ENCODE measurements at regions not wholly inside any gene's neighbourhood (a gene's known extent, or its start where the extent isn't known, plus 50 kb on each side); places are given as distances from the start of the nearest gene placed in this dataset.

DNA sequence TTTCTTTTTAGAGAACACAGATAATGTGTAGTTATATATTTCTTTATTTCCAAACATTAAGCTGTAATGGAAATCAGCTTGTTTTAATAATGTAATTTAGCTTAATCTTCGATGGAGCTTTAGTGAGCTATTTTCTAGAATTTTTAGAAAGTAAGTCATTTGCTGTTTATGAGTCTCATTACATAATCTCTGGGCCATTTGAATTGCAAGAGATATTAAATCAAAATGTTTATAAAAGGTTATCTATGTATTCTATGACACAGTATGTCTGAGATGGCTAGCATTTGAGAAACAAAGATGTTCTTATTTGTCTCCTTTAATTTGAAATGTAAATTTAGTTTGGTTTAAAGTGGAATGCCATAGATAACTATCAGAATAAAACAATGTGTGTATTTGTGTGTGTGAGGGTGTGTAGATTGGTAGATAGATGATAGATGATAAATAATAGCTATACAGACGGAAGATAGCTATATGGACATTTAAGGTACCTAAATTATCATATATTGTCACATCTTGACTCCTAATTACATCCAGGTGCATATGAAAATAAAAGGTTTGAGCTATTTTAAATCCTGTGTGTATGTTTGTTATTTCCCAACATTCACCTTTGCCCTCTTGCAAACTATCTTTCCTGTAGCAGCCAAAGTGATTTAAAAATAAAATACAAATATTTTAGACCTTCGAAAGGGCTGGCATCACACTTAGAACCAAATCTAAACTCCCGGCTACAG, 478.0 kb upstream of the KLF6 start:
- no peak for DNase-seq (ENCODE audit: low spot score)
- CTCF ChIA-PET: interaction anchor here (0.6 to 0.7 kb wide), 2 partner anchors 107 to 276 kb away, joined by 3 to 4 read pairs; no protein-coding TSS in a partner anchor
- POLR2A ChIA-PET (ENCODE audit: low non-redundant PET): no interaction called here
- TF ChIP-seq, protein P1, sequence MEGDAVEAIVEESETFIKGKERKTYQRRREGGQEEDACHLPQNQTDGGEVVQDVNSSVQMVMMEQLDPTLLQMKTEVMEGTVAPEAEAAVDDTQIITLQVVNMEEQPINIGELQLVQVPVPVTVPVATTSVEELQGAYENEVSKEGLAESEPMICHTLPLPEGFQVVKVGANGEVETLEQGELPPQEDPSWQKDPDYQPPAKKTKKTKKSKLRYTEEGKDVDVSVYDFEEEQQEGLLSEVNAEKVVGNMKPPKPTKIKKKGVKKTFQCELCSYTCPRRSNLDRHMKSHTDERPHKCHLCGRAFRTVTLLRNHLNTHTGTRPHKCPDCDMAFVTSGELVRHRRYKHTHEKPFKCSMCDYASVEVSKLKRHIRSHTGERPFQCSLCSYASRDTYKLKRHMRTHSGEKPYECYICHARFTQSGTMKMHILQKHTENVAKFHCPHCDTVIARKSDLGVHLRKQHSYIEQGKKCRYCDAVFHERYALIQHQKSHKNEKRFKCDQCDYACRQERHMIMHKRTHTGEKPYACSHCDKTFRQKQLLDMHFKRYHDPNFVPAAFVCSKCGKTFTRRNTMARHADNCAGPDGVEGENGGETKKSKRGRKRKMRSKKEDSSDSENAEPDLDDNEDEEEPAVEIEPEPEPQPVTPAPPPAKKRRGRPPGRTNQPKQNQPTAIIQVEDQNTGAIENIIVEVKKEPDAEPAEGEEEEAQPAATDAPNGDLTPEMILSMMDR (conservative IDR thresholded peaks at IDR 0.05; ENCODE audit: low read depth): no peak
- H3K27ac ChIP-seq: no peak overlapping the region

- ChIA-PET CTCF (interaction anchor here (0.6 kb wide), 1 partner anchor 107 kb away, joined by 4 read pairs; no protein-coding TSS in a partner anchor), POLR2A (ENCODE audit: low non-redundant PET) (no interaction called here)
- DNase-seq (ENCODE audit: low spot score): no peak
- TF ChIP-seq, protein P1 (conservative IDR thresholded peaks at IDR 0.05; ENCODE audit: low read depth): no peak
- no peak overlapping the region for H3K27ac ChIP-seq
These were observed 477.4 kb upstream of the KLF6 start for GRCh38 chr10:4262449-4262848.

GRCh38 chr10:4260483-4261124, 475.6 kb upstream of the KLF6 start:
- ChIA-PET CTCF (interaction anchor here (0.6 kb wide), 1 partner anchor 23 kb away, joined by 3 read pairs; no protein-coding TSS in a partner anchor), POLR2A (ENCODE audit: low non-redundant PET) (no interaction called here)
- no peak overlapping the region for H3K27ac ChIP-seq
- peak; percentile 43 for DNase-seq (ENCODE audit: low spot score)
- TF ChIP-seq, protein P1 (conservative IDR thresholded peaks at IDR 0.05; ENCODE audit: low read depth): no peak

DNA sequence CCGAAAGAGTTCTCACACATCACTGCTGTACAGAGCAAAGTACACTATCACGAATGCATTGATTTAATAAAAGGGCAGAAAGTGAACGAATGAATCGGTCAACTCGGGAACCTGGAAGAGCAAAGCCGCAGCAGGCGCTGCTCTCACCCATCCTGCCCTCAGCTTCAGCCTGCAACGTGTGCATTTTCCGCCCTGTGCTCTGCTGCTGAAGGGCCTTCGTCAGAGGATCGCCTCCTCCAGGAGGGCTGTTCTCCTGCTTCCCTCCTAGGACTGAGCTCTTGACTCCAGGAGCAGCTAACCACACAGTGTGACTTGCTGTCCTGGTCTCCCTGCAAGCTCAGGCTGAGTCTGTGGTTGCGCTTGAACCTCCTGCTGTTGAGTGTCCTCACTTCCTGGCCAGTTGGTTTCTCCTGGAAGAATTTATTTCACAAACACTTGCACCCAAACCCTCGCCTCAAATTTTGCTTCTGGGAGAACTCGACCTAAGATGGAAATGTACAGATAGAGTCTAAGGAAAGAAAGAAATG, 473.0 kb upstream of the KLF6 start:
- no peak overlapping the region for H3K27ac ChIP-seq

GRCh38 chr10:4256971-4257370, 472.0 kb upstream of the KLF6 start:
- DNase-seq (ENCODE audit: low spot score): no peak
- TF ChIP-seq, protein P1 (conservative IDR thresholded peaks at IDR 0.05; ENCODE audit: low read depth): no peak
- ChIA-PET CTCF (no interaction called here), POLR2A (ENCODE audit: low non-redundant PET) (no interaction called here)
- no peak overlapping the region for H3K27ac ChIP-seq

More for the DNA sequence above, 473.0 kb upstream of the KLF6 start:
- ChIA-PET POLR2A (ENCODE audit: low non-redundant PET) (no interaction called here), CTCF (no interaction called here)
- DNase-seq (ENCODE audit: low spot score): no peak
- TF ChIP-seq, protein P1 (conservative IDR thresholded peaks at IDR 0.05; ENCODE audit: low read depth): no peak

DNA sequence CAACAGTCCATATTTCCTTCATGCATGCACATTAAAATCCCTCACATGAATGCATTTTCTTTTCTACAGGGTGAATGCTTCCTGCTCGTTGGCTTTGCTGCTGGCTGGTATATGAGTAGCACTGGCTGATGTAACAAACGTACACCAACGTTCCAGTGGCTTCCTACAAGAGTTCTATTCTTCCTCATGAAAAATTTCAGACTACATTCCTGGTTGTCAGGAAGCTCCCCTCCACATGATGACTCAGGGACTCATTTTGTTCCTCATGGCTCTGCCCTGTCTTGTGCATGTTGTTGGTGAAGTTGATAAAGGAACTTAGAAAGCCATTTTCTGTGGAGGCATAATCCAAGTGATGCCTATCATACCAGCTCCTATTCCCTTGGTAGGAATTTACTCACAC, 470.7 kb upstream of the KLF6 start:
- TF ChIP-seq, protein P1 (conservative IDR thresholded peaks at IDR 0.05; ENCODE audit: low read depth): no peak
- CTCF ChIA-PET: no interaction called here
- no peak for DNase-seq (ENCODE audit: low spot score)
- POLR2A ChIA-PET (ENCODE audit: low non-redundant PET): no interaction called here
- H3K27ac ChIP-seq: no peak overlapping the region

Data from RWPE1 (cell line).